Stimulated activated CD4-positive, alpha-beta T cell treated with anti-CD3 and anti-CD28 coated beads, TNF-alpha, amount 100 ng/mL, for 48 hours (primary cell): ENCODE measurements at regions not wholly inside any gene's neighbourhood (a gene's known extent, or its start where the extent isn't known, plus 50 kb on each side); places are given as distances from the start of the nearest gene placed in this dataset.

ENCODE experiments used
- DNase-seq, 3 donors: peaks; one replicate each; pipeline ENCODE4 v3.0.0-alpha.2; 2020; ENCODE audit warnings: low read depth in 3 of 3

DNA sequence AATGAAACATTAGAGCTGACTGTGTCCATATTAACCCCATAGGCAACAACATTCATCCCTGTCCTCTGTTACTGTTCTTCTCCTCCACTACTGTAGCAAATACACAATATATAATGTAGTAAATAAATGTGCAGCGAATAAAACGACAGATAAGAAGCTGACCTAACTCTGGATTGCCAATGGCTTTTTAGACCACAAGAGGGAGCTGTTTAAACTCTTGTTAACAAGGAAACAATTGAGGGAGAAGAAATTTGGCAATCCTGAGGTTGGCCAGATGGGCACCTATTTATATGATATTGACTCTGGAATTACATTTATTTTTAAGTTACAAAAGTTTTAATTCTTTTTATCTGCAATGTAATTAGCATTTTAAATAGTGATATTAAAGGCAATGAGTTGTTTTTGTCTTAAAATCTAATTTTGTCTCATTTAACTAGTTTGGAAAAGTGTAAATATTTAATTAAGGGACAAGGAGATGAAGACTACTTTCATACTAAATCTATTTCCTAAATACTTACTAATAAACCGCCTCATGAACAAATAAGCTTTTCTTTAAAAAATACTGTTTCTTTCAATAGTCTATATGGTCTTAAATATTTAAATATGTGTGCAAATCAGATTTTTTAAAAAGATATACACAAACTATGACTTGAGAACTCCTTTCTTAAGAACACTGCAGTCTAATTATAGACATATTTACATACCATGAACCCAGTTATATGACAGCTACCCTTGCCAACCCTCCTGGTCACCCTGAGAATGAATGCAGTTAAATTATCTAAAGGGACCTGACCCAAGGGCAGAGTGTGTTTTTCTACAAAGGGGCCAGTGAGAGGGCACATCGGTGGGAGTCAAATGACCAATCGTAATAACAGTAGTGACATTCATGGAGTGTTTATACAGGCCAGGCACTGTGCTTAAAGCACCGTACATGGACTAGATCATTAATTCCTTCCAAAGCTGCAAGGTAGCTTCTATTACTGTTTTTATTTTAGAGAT, 52.9 kb upstream of the HPF1 start:
- DNase-seq: peak in 1 of 3 donors; percentile 14

DNA sequence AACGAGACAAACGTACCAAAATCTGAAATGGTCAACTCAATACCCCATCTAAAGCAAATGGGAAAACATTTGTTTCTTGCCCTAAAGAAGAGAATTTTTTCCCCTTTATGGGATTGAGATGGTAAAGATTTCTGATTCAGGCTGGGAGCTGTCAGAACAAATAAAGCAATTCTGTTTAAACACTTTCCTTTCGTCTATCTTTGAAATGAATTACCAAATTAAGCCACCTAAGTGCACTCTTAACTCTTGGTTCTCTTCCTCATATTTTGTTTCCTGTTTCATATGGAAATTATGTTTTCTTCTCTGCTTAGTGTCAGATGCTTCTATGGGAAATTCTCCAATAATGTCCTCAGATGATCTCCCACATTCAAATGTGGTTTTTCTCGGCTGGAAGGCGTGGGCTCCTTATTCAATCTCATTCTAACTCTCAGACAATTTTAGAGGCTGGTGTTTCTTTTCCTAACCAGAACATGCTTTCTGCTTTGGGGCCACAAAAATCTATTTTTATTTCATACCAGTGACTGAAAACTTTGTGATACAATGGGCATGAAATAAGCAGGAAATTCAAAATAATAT, 50.3 kb upstream of the HPF1 start:
- DNase-seq: no peak
